Renal cortex interstitium (tissue), 11 donors: ENCODE measurements at regions not wholly inside any gene's neighbourhood (a gene's known extent, or its start where the extent isn't known, plus 50 kb on each side); places are given as distances from the start of the nearest gene placed in this dataset.

Source experiments
- DNase-seq, 11 donors: peaks; one replicate each; pipeline ENCODE4 v3.0.0-alpha.2; 2013; ENCODE audit warnings: low read depth in 9 of 11, low spot score in 4 of 11; ENCODE audit errors: extremely low read depth in 1 of 11

GRCh38 chr5:3004361-3005080 lies 253.0 kb upstream of the IRX2 start:
- DNase-seq, result no peak

DNA sequence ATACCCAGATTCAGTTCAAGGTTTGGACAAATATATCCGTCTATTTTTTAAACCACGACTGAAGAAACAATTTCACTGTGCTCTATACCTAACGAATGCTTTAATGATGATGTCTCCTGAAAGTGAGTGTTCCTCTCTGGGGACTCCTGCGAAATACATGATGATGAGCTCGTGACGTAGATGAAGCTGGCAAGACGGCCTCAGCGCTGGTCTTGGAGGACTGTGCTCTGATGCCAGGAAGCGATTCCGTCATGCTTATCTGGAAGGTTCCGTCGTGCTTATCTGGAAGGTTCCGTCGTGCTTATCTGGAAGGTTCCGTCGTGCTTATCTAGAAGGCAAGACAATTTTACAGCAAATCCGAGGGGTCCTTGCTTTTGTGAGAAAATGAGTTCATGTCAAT lies 250.8 kb upstream of the IRX2 start:
- DNase-seq, result no peak

DNA sequence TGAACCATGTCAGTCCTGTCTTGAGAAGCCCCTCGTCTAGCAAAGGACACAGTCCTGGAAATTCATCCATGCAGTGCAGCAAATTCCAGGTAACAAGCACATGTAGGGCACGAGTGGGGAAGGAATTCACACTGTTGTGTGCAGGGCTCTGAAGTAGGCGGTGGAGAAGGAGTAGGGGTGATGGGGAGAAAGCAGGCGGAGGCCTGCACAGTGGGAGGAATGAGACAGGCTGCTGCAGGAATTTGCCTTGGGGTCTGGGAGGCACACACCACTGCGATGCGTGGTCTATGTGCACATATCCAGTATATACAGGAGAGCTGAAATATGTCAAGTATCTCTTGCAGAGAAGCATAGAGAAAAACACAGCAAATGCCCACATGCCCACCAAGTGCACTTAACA lies 249.2 kb upstream of the IRX2 start:
- DNase-seq, result no peak

- DNase-seq, result no peak
Observed at GRCh38 chr5:2999926-3000325, 248.4 kb upstream of the IRX2 start.

DNA sequence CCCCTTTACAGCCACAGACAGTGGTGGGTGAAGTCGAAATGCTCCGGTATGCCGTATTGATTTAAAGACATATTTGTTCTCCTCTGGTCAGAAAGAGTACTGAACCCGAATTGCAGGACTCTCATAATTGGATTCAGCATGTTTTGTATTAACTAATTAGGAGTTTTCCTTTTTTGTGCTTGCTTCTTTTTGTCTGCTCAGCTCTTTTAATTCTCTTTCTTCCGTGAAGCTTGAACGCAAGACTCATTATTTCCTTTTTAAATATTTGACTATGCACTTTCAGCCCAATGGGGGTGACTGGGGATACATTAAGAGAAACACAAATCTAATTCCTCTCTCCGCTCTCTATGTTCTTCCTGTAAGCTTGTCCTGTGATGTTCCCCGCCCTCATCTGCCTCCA lies 246.6 kb upstream of the IRX2 start:
- DNase-seq, result no peak

- no peak for DNase-seq
Observed at GRCh38 chr5:2997179-2997578, 245.7 kb upstream of the IRX2 start.

DNA sequence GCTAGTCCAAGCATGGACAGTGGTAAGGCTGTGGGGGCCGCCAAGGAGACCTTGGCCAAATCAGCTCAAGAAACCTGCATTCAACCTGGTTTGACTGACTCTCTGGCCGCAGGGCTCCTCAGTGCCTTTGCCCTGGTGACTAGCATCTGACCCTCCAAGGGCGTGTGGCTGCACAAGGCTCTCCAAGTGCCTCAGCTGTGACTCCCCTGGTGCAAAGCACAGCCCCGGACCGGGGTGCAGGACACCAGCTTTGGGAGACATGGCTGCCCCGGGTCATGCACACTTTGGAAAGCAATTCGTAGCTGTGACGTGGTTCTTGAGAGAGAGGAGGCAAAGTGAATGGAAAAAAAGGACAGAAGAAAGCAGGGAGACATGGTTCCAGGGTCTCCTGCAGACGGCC lies 245.2 kb upstream of the IRX2 start:
- no peak for DNase-seq

GRCh38 chr5:2996248-2996647 lies 244.8 kb upstream of the IRX2 start:
- DNase-seq, result no peak

GRCh38 chr5:2995667-2996066 lies 244.2 kb upstream of the IRX2 start:
- DNase-seq, result no peak

DNA sequence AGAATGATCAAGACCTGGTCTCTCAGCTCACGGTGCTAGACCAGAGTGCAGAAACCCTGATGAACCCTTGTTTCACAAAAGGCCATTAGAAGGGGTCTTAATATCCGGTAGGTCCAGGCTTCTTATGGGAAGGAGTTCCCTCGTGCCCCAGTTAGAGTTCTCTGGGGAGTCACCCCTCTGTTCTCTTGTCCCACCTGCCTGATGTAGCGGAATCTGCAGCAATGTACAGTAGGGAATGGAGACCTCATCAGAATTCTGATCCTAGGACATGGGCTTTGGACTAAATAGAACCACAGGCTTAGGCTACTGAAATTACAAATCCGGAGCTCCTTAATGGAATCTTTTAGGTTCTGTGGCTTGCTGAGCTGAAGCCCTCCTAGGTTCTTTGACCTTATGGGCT lies 243.6 kb upstream of the IRX2 start:
- no peak for DNase-seq

DNA sequence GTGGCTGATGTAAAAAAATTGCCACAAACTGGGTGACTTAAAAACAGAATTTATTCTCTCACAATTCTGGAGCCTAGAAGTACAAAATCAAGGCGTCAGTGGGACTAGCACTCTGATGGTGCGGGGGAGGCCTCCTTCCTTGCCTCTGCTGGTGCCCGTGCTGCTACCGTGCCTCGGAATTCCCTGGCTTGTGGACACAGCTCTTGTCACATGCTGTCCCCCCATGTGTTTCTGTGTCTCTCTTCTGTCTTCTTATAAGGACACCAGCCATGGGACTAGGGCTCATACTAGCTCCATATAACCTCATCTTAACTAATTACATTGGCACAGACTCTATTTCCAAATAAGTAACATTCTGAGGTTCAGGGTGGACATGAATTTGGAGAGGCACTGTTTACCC lies 242.3 kb upstream of the IRX2 start:
- no peak for DNase-seq

DNA sequence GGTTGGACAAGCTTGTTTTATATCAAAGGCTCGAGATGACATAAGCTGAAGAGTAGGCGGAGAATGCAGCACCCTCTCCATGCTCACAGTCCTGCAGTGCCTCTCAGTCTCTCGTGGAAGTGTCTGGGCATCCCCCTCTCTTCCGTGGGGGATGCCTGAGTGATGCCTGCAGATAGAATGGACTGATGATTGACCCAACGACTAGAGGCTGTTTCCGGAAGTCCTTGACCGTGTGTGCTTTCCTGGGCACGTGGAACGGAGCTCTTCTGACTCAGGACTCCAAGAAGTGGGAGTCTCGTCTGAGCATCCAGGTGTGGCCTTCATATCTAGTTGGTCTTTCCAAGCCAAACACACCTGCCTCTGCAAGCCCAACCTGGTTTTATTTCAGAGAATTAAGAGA lies 241.8 kb upstream of the IRX2 start:
- DNase-seq, result no peak

DNA sequence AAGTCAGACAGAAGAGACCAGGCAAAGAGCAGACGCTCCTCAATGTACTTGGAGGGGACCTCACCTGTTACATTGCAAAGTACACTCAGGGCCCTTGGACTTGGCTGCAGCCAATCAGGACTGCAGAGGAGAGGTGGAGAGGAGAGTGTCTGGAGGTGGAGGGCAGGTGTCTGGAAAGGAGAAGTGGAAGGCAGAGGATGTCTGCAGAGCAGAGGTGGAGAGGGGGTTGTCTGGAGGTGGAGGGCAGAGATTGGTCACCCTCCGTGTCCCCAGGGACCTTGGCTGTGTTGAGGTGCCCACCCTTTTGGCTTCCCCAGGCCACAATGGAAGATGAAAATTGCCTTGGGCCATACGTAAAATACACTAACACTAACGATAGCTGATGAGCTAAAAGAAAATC lies 241.3 kb upstream of the IRX2 start:
- no peak for DNase-seq

- DNase-seq, result no peak
Observed at GRCh38 chr5:2991884-2992283, 240.4 kb upstream of the IRX2 start.

GRCh38 chr5:2989517-2989916 lies 238.0 kb upstream of the IRX2 start:
- no peak for DNase-seq

GRCh38 chr5:2986301-2986700 lies 234.8 kb upstream of the IRX2 start:
- no peak for DNase-seq

DNA sequence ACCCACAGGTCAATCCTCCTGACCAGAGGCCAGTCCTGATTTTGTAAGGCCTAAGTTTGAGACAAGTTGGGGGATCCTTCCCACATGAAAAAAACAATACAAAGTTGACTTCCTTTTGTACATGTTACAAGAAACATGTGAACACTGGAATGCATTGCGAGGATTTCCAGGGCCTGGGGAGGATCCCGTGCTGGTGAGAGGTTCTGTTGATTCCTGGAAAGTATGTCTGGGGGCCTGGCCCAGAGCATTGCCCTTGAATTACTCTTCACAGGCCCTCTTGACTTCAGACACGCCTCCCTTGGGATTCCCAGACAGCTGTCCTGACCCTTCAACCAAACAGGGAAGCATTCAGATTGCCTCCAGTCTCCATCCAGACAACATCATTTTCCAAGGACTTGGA lies 234.2 kb upstream of the IRX2 start:
- no peak for DNase-seq

GRCh38 chr5:2983583-2984300 lies 232.3 kb upstream of the IRX2 start:
- DNase-seq, result no peak

DNA sequence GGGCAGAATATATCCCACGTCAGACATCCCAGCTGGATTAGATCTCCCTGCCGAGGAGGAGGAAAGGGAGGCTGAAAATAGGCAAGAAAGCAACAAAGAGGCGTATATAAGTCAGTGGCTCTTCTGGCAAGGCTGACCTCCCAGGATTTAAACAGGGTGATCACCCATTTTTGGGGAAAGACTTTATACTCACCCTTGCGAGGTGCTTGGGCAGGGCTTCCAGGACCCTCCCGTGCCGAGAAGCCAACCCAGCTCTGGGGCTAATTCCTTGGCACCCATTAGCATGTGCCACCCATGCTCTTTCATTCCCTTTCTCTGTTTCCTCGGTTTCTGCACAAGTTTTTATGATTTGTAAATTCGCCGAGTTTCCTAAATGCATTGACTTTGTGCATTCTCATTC lies 230.2 kb upstream of the IRX2 start:
- no peak for DNase-seq

DNA sequence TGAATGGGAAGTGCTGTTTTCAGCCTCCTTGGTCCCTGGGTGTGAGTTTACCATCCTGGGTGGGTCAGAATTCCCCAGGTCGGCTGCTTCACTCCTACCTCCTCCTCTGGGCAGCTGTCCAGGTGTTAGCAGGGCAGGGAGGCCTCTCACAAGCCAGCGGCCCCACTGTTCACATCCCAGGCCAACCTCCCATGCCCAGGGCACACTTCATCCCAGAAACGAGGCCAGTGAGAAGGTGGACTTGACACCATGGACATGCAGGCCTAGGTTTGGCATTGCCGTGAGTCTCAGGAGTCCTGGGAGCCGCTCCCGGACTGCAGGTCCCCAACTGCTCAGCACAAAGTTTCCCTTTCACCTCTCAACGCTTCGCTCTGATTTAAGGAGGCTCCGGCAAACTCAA lies 229.6 kb upstream of the IRX2 start:
- no peak for DNase-seq

DNA sequence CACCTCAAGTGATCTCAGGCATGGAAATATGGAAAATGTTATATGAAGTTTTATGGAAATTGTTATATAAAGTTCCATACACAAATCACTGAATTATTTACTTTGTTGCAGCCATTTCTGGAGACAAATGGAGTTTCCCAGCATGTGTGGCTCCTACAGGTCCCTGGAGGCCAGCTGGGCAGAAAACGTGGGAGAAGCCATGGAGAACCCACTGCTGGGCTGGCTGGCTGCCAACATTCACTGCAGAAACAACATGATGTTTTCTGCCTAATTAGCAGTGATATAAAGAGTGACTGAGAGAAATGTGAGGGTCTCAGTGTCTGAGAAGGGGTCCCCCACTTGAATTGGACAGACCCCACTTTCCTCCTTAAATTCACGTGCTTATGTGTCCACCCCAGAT lies 208.8 kb upstream of the IRX2 start:
- DNase-seq, result peak in 1 of 11 donors; percentile 2
